GM19455 (cell line): ENCODE measurements at regions not wholly inside any gene's neighbourhood (a gene's known extent, or its start where the extent isn't known, plus 50 kb on each side); places are given as distances from the start of the nearest gene placed in this dataset.

Experiments
- ATAC-seq: cut with Tn5 transposase; IDR thresholded peaks from one replicate; pipeline ENCODE4 v1.9.1; 2021; ENCODE audit not compliant: unreplicated experiment

GRCh38 chr12:20174528-20175175, 193.7 kb upstream of the PDE3A start:
- ATAC-seq, result no peak

- no peak for ATAC-seq
Observed at GRCh38 chr12:20175704-20176388, 192.5 kb upstream of the PDE3A start.

GRCh38 chr12:20181416-20182180, 186.7 kb upstream of the PDE3A start:
- ATAC-seq, result no peak

- ATAC-seq, result no peak
Observed at GRCh38 chr12:20183563-20183962, 184.8 kb upstream of the PDE3A start.

- no peak for ATAC-seq
Observed at GRCh38 chr12:20184514-20184913, 183.8 kb upstream of the PDE3A start.

- ATAC-seq, result no peak
Observed at GRCh38 chr12:20187456-20187855, 180.9 kb upstream of the PDE3A start.

- no peak for ATAC-seq
Observed at GRCh38 chr12:20188930-20189653, 179.2 kb upstream of the PDE3A start.

- no peak for ATAC-seq
Observed at GRCh38 chr12:20189767-20190166, 178.6 kb upstream of the PDE3A start.

- ATAC-seq, result no peak
Observed at GRCh38 chr12:20194171-20194570, 174.2 kb upstream of the PDE3A start.

- ATAC-seq, result no peak
Observed at GRCh38 chr12:20196767-20197166, 171.6 kb upstream of the PDE3A start.

- ATAC-seq, result no peak
Observed at GRCh38 chr12:20197411-20197810, 170.9 kb upstream of the PDE3A start.

- ATAC-seq, result no peak
Observed at GRCh38 chr12:20199780-20200179, 168.6 kb upstream of the PDE3A start.

GRCh38 chr12:20201733-20202132, 166.6 kb upstream of the PDE3A start:
- no peak for ATAC-seq

- no peak for ATAC-seq
Observed at GRCh38 chr12:20205854-20206253, 162.5 kb upstream of the PDE3A start.

- no peak for ATAC-seq
Observed at GRCh38 chr12:20206410-20206809, 161.9 kb upstream of the PDE3A start.

- ATAC-seq, result no peak
Observed at GRCh38 chr12:20210621-20211215, 157.6 kb upstream of the PDE3A start.

GRCh38 chr12:20211541-20211940, 156.8 kb upstream of the PDE3A start:
- no peak for ATAC-seq

- ATAC-seq, result no peak
Observed at GRCh38 chr12:20211981-20212421, 156.3 kb upstream of the PDE3A start.

- ATAC-seq, result no peak
Observed at GRCh38 chr12:20212658-20213555, 155.4 kb upstream of the PDE3A start.
